C1 segment of cervical spinal cord (tissue), 14 donors: ENCODE measurements at regions not wholly inside any gene's neighbourhood (a gene's known extent, or its start where the extent isn't known, plus 50 kb on each side); places are given as distances from the start of the nearest gene placed in this dataset.
"Not testable (repeated sequence)": the region's sequence is repeated elsewhere in the genome, so short reads cannot be mapped to it uniquely, and the experiment has no call there.

Source experiments
- DNase-seq, 14 donors: peaks; one replicate each; lab custom pipeline; 2025; lab: John Stamatoyannopoulos, UW

DNA sequence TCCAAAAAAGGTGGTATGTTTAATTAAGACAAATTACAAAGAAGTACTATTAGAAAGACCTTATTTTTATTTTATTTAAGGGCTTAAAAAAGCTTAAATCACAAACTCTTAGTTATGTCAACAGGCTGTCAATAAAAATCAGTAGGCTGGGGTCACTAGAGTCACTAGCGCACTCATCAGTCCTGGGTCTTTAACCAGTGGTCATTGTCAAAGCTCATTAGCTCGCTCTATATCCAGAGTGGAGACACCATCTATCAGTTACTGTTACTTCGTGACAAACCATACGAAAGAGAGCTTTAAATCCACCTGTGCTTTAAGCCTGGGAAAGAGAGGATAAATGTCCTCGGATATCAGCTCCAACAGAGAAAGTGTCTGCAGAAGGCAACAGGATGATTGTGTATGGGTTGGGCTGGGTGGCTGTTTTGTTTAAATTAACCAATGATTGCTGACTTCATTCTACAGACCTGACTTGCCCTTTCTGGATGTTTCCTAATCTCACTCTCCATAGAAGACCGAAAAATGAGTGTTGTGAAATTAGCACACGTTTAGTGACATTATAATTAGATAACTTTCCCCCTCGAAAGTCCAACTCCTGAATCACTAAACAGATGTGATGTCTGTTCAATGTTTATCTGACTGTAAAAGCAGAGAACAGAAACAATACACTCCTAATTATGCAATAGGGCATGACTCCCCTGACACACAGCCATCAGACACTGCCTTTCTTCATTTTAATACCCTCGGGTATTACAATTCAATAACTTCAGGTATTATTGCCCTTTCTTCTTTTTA, 123.6 kb upstream of the TNPO1 start:
- DNase-seq: no peak

DNA sequence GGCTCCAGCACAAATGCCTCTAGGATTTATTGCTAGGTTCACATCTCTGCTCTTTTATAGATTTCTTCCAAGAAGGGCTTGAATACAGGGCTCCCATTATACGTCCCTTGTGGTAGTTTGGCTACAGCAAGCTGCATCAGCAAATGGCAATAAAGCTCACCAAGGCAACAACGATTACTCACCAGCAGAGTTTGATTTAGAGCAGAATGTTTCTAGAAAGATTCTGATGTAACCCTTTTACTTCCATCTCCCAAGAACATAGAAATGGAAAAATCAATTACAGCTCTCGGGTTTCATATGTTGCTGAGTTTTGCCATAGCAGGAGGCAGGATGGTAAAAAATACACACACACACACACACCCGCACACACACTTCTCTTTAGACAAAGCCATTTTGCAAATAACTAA, 124.2 kb upstream of the TNPO1 start:
- DNase-seq: peak in 1 of 14 donors; percentile 2

DNA sequence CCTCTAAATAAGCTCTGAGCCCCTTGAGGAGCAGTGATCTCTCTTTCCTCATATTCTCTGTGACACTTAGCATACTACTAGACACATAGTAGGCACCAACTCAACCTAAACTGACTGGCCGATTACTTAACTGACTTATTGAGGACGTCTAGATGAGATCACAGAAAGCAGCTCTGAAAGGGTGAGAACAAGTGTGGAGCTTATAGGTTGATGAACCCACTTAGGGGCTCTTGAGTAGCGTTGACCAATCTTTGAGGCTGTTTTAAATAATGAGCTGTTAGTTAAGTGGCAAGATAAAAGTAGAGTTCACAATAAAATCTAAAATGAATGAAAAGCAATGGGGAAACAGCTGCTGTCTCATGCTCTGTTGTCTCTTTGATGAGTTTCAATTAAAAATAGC, 124.7 kb upstream of the TNPO1 start:
- DNase-seq: no peak

DNA sequence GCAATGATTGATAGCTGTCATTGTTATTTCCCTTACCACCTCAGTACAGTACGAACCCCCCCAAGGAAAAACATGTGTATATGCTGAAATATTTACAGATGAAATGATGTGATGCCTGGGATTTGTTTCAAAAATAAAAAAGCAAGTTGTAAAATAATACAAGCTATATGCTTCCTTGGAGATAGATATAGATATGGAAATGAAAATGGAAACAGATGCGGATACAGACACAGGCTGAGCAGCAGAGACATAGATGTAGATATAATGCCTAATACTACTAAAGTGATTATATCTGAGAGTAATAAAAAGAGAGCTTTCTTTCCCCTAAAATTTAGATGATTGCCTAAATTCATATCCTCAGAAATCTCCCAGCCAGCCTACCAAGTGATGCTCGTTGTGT, 127.5 kb upstream of the TNPO1 start:
- DNase-seq: no peak

DNA sequence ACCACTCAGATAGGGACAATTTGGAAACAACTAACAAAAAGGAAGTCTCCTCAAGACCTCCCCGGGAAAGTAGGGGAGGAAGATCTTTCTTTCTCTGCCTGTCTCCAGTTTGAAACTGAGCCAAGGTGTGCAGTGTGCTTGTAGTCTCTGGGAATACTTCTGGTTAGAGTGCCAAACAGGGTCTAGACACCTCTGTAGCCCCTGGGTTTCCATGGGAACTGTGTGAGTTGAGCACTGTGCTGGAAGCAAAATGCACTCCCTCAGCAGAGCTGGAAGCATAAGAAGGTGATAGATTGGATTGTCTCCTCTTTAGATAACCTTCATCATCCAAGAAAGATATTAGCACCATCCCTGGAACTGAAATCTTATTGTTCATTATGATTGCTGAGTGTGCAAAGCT, 129.2 kb upstream of the TNPO1 start:
- DNase-seq: no peak

DNA sequence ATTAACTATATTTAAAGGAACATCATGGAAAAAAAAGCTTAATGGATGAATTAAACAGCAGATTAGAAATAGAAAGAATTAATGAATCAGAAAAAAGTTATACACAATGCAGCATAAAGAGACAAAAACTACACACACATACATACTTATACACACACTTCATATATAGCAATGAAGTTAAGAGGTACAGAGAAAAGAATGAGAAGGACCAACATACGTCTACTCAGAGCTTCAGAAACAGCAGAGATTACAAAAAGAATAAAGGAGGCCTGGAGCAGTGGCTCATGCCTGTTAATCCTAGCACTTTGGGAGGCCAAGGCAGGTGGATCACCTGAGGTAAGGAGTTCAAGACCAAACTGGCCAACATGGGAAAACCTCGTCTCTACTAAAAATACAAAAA, 133.9 kb upstream of the TNPO1 start:
- no peak for DNase-seq

DNA sequence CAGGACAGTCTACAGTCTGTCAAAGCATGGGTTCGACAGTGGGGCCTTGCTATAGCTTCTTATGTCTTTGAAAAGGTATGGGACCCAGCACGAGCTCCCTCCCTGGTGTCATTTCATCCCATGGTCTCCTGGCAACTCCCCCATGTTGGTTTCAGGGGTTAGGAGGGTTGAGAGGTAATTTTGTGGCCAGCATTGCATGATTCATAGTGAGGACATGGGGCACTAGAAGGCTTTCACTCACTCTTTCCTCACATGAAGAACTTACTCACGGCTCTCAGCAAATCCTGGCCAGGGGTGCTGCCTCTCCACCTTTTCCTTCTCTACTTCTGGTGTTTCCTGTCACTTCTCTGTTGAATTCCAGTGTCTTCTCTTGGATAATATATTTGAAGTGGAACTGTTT, 134.7 kb upstream of the TNPO1 start:
- no peak for DNase-seq

DNA sequence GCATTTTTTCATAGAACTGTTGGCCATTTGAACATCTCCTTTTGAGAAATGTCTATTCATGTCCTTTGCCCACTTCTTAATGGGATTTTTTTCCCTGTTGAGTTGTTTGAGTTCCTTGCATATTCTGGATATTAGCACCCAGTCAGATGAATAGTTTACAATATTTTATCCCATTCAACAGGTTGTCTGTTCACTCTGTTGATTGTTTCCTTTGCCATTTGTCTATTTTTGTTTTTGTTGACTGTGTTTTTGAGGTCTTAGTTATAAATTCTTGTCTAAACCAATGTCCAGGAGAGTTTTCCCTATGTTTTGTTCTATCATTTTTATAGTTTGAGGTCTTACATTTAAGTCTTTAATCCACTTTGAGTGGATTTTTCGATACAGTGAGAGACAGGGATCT, 139.0 kb upstream of the TNPO1 start:
- DNase-seq: no peak

DNA sequence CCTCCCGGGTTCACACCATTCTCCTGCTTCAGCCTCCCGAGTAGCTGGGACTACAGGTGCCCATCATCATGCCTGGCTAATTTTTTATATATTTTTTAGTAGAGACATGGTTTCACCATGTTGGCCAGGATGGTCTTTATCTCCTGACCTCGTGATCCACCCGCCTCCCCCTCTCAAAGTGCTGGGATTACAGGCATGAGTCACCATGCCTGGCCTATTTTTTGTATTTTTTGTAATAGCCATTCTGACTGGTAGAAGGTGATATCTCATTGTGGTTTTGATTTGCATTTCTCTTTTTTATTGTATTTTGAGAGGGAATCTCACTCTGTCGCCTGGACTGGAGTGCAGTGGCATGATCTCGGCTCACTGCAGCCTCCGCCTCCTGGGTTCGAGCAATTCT, 139.6 kb upstream of the TNPO1 start:
- not testable (repeated sequence) for DNase-seq

DNA sequence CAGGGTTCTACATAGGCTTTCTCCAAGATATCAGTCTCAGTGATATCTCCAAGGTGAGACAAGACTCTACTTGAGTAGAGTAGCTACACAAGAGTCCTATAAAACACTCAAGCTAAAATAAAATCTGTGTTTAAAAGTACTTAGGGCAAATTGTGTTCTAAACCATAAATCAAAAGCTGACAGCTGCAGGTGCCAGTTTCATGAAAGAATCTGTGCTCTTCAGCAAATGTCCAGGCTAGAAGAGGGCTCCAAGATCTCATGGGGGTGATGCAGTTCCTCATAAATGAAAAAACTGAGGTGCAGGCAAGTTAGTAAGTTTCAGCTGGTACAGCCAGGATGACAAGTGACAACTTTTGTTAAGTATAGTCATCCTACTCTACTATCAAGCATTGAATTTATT, 142.8 kb upstream of the TNPO1 start:
- DNase-seq: no peak

DNA sequence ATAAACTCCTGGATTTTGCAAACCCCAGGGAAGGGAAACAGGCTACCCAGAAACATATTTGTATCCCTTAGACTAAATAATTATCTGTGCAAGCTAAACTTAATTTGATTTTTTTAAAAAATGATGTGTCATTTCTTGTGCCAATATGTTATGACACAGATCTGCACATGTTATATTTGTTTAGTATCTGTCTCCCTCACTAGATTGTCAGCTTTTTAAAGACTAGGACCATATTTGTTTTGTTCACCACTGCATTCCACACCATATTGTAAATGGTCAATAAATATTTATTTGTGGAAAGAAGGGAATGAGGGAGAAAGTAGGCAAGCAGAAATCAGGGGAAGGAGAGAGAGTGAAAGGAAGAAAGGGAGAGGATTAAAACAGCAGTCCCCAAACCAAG, 143.3 kb upstream of the TNPO1 start:
- DNase-seq: no peak

DNA sequence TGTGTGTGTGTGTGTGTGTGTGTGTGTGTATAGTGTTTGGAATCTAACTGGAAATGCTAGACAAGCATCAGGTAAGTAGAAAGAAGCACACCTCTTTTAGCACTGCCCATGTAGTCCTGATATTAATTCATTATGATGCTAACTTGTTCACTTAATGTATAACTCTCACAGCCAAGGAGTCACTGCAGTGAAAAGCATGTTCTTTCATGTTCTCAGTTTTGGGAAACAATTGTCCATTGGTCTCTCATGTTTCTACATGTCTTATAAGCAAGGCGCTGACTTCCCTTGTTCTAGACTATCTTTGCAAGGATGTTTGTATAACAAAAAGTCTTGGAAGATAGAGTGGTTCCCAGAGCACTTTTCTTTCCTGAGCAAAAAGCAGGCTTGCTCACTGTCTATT, 148.8 kb upstream of the TNPO1 start:
- DNase-seq: no peak

DNA sequence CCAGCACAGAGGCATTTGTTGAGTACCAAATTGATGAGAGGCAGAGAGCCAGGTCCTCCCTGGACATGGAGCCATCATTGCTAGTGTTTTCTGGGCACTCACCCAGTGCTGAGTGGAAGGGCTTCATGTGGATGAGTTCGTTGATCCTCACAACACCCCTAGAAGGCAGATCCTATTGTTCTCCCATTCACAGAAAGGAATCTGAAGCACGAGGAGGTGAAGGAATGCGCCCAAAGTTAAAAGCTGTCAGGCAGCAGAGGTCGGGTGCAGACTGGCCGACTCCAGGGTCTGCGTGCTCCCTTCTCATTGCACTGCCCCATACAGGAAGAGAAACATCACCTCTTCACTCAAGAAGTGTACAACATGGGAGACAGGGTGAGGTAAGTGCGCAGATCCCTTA, 153.5 kb upstream of the TNPO1 start:
- no peak for DNase-seq

DNA sequence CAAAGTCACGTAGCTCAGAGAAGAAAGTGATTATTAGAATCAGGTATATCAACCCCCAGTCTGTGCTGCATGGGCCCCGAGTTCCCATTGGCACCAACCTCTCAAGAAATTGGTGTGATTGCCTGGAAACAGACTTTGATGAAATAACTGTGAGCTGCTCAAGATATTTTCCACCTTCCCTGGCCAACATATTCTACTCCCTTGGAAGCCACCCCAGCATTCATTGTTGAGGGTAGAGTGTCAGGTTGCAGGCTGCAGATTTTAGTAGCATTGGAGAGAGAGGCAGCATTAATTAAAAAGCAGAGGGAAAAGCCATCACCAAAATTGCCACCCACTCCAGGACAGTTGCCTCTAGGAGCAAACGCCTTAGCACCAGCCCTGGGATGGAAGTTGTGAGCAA, 154.2 kb upstream of the TNPO1 start:
- no peak for DNase-seq

DNA sequence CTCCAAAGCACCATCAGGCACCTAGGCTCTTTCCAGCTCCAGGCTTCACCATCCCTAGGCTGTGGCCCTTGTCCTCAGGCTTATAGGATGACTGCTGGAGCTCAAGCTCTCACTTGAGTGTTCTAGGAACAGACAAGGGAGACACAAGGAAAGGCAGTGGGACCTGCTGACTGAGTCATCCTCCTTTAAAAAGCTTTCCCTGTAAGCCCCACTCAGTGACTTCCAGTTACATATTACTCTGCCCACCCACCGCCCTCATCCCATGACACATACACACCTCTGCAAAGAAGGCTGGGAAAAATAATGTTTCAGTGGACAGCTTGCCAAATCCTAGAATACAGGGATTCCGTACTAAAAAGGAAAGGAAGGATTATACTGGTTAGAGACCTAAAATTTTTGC, 154.2 kb upstream of the ZNF366 start:
- no peak for DNase-seq

DNA sequence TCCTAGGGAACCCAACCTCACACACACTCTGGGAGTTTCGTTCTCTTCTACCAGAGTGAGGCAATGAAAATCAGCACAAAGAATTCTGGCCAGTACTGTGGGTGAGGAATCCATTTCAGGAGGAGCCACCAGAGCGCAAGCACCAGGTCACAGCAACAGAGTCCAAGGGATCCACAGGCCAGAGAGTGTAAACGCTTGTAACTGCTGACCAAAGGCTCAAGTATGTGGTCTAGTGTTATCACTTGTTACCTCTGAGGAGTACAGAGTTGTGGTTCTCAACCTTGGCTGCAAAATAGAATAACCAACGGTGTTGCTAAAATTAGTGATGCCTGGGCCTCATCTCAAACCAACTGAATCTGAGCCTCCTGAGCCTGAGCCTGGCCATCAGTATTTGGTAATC, 152.5 kb upstream of the ZNF366 start:
- no peak for DNase-seq

DNA sequence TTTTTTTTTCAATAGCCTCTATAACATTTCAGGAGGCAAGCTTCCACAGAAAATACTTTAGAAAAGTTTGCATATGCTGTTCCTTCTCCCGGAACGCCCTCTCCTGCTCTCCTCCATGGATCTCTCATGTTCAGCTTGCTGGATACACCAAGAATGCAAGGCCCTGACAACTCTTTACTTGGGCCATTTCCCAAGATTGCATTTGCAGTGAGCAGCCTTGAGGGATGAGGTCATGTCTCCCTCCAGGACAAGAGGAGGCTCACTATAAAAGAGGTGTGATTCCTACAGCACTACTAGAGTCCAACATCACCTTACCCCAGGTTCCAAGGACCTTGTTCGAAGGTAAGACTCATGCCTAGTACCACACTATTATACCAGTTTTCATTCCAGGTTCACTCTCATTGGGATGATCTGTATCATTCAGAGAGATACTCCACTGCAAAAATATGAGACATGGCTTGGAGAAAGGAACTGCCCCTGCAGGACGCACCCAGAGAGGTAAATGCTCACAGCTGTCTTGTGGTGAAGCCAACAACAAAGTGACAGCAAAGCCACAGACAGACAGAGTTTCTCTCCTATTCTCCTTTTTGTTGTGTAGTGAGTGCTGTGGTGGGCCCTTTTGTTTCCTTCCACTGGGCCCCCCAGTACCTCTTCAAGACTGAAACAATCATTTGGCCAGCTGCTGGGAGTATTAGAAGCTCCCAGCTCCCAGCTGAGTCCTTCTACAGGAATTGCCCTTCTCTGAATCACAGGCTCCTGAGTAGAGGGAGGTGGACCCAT, 151.7 kb upstream of the ZNF366 start:
- no peak for DNase-seq

DNA sequence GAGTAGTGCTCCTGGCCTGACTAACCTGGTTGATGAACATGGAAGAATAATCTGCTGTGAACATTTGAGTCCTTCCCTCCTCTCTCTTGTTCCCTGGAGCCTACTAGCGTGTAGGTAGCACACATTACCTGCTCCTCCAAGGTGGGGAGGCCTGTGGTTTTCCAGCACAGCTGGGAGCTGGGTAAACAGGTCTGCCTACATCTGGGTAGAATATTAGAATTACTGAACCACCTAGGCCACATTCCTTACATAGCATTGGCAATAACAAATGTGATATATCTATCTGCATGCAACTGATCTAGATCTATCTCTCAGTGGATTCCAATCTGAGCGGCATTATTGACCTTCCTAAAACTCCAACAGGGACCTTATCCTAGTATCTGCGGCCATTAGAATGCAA, 151.0 kb upstream of the ZNF366 start:
- DNase-seq: no peak

DNA sequence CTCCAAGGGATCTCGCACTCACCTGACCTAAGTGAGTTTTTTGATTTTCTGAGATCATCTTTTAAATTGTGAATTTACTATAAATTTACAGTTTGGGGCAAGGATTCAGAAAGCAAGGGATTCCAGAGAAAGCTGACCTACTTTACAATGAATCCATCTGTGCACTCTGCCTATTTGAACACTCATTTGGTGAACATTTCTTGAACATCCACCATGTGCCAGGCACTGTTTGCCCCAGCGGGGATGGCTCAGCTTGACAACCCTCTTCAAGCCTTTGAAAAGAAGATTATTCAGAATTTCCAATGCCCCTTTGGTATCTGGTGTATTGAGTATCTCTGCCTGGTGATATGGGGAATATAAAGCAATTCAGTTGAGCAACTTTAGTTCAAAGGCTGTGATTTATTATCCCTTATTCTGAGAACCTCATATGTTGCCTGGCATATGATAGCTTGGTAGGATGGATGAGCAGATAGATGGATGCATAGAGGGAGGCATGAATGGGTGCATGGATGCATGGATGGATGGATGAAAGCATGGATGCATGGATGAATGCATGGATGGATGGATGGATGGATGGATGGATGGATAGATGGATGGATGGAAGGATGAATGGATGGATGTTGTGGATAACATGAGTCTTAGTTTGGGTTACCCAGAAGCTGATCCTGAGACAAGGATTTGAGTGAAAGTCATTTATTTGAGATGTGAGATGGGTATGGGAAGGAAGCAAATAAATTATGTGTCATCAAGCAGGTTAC, 149.7 kb upstream of the ZNF366 start:
- DNase-seq: peak in 1 of 14 donors; percentile 78

DNA sequence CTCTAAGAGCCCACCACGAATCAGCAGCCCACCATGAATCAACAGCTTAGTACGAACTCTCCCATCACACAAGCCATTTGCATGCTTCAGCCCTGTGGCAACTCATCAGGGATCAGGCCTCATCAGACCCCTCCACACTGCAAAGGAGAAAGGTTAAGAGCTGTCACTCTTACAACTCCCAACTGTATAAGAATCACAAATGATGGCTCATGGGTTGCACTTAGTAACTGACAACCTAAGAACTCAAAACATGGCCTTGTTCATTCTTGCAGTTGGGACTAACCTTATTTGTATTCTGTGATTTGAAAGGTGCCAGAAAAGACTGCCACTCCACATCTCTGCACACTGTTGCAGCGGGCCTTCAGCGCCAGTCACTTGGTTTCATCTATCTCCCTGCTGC, 149.1 kb upstream of the ZNF366 start:
- DNase-seq: peak in 1 of 14 donors; percentile 78

DNA sequence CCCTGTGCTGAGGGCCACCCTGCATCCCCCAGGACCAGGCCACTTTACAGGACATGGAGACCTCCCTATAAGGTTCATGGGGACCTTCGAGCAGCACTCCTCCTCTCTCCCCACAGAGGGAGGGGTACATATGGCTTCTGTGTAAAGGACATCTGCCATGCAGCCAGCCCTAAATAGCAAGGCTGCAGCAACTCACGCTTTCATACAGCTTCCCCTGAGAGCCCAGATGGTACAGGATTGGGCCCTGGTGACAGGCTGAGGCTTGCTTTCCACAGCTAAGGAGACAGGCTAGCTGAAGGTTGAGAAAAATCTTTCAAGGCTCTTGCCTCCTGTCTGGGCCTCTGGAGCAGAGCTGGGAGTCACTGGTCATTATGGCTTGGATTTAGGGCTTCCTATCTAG, 147.0 kb upstream of the ZNF366 start:
- DNase-seq: peak in 1 of 14 donors; percentile 75

DNA sequence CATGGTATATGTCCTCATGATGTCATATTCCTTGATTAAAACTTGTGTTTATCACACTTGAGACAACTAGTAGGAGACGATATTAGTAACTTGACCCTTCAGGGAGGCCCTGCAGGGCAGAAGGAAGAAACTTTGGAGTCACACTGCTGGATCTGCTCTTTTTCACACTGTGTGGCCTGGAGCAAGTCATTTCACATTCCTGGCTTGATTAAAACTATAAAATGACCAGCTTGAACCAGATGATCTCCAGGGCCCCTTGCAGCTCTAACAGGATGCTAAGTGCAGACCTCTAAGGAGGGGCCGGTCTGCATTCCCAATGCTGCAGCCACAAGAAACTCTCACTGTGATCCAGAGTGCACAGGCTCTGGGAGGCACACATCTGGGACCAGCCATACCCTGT, 146.4 kb upstream of the ZNF366 start:
- DNase-seq: no peak

DNA sequence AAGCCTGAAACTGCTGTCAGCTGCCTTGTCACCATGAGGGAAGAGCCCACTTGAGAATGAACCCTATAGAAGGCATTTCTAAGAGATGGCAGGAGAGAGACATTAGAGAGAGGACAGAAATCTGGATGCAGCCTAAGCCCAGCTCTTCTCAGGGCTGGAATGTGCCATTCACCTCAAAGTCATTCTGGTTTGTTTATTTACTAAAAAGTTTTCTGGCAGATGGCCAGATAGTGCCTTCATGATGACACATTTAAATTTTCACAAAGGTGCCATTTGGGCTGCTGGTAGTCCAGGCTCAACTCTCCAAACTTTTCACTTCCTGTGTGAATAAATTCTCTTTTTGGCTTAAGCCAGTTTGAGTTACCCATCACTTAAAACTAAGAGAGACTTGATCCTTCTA, 144.6 kb upstream of the ZNF366 start:
- no peak for DNase-seq
